MM.1S (cell line): ENCODE measurements at regions not wholly inside any gene's neighbourhood (a gene's known extent, or its start where the extent isn't known, plus 50 kb on each side); places are given as distances from the start of the nearest gene placed in this dataset.

Experiments
- DNase-seq: peaks from one replicate; pipeline ENCODE4 v3.0.0-alpha.2; 2015
- H2AFZ ChIP-seq: fragments of 300-600 bp; sonication (generic); 2 replicates; pipeline ENCODE4 v1.6.0; 2016; ENCODE audit warnings: antibody characterized with exemption, low read length
- H3F3A ChIP-seq: fragments of 300-600 bp; sonication (generic); 2 replicates; pipeline ENCODE4 v1.6.1; 2016; ENCODE audit warnings: mild to moderate bottlenecking, antibody characterized with exemption, low read length, moderate library complexity, mixed read lengths; ENCODE audit not compliant: insufficient read depth
- H3K27ac ChIP-seq: fragments of 300-600 bp; sonication (generic); 2 replicates; pipeline ENCODE4 v1.5.1; 2016; ENCODE audit warnings: mild to moderate bottlenecking, low read length
- H3K27me3 ChIP-seq: fragments of 300-600 bp; sonication (generic); replicated peaks from 2 replicates; pipeline ENCODE4 v1.6.0; 2016; ENCODE audit warnings: low read length; ENCODE audit not compliant: insufficient read depth
- H3K36me3 ChIP-seq: fragments of 300-600 bp; sonication (generic); replicated peaks from 2 replicates; pipeline ENCODE4 v1.6.1; 2016; ENCODE audit warnings: mild to moderate bottlenecking, low read length, mixed read lengths; ENCODE audit not compliant: insufficient read depth
- H3K4me1 ChIP-seq: fragments of 300-600 bp; sonication (generic); 2 replicates; pipeline ENCODE4 v1.6.1; 2016; ENCODE audit warnings: low read length, mixed read lengths
- H3K4me2 ChIP-seq: fragments of 300-600 bp; sonication (generic); 2 replicates; pipeline ENCODE4 v1.6.0; 2016; ENCODE audit warnings: low read depth, low read length
- H3K4me3 ChIP-seq: fragments of 300-600 bp; sonication (generic); 2 replicates; pipeline ENCODE4 v1.5.1; 2016; ENCODE audit warnings: low read length, mixed read lengths
- H3K79me2 ChIP-seq: fragments of 300-600 bp; sonication (generic); 2 replicates; pipeline ENCODE4 v1.6.1; 2016; ENCODE audit warnings: mixed run types, low read length, mixed read lengths
- H3K9ac ChIP-seq: fragments of 300-600 bp; sonication (generic); 2 replicates; pipeline ENCODE4 v1.6.1; 2016; ENCODE audit warnings: low read length, mixed read lengths
- H3K9me2 ChIP-seq: fragments of 300-600 bp; sonication (generic); replicated peaks from 2 replicates; pipeline ENCODE4 v1.6.1; 2016; ENCODE audit warnings: mild to moderate bottlenecking, low read length, mixed read lengths; ENCODE audit not compliant: insufficient read depth
- H3K9me3 ChIP-seq: fragments of 300-600 bp; sonication (generic); replicated peaks from 2 replicates; pipeline ENCODE4 v1.6.1; 2016; ENCODE audit warnings: mild to moderate bottlenecking, low read length, mixed read lengths; ENCODE audit not compliant: insufficient read depth
- H4K20me1 ChIP-seq: fragments of 300-600 bp; sonication (generic); 2 replicates; pipeline ENCODE4 v1.6.1; 2016; ENCODE audit warnings: mild to moderate bottlenecking, low read length, moderate library complexity, mixed read lengths; ENCODE audit not compliant: insufficient read depth
- EZH2 ChIP-seq: fragments of 300-600 bp; sonication (generic); optimal IDR thresholded peaks from 2 replicates; pipeline ENCODE3; 2017; ENCODE audit warnings: low read depth, mild to moderate bottlenecking, antibody characterized with exemption, low read length, mixed read lengths
- EZH2phosphoT487 ChIP-seq: fragments of 300-600 bp; sonication (generic); IDR thresholded peaks from 2 replicates; pipeline ENCODE4 v1.6.1; 2018; ENCODE audit warnings: antibody characterized with exemption, low read length
- TF ChIP-seq, protein P1 (sequence below): fragments of 300-600 bp; sonication (generic); IDR thresholded peaks from 2 replicates; pipeline ENCODE4 v1.5.1; 2016; ENCODE audit warnings: antibody characterized with exemption, low read length, mixed read lengths

- no peak overlapping the region for H3K9ac ChIP-seq
- H3K9me2 ChIP-seq: no peaks in the 10 kb centered on the region
- H4K20me1 ChIP-seq: no peaks in the 10 kb centered on the region
- H3K4me2 ChIP-seq: no peak overlapping the region
- no peak overlapping the region for H3K4me3 ChIP-seq
- H3K4me1 ChIP-seq: no peaks in the 10 kb centered on the region
- no peak for TF ChIP-seq EZH2
- TF ChIP-seq EZH2phosphoT487: no peak
- TF ChIP-seq, protein P1, sequence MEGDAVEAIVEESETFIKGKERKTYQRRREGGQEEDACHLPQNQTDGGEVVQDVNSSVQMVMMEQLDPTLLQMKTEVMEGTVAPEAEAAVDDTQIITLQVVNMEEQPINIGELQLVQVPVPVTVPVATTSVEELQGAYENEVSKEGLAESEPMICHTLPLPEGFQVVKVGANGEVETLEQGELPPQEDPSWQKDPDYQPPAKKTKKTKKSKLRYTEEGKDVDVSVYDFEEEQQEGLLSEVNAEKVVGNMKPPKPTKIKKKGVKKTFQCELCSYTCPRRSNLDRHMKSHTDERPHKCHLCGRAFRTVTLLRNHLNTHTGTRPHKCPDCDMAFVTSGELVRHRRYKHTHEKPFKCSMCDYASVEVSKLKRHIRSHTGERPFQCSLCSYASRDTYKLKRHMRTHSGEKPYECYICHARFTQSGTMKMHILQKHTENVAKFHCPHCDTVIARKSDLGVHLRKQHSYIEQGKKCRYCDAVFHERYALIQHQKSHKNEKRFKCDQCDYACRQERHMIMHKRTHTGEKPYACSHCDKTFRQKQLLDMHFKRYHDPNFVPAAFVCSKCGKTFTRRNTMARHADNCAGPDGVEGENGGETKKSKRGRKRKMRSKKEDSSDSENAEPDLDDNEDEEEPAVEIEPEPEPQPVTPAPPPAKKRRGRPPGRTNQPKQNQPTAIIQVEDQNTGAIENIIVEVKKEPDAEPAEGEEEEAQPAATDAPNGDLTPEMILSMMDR: no peak
- no peaks in the 10 kb centered on the region for H3K79me2 ChIP-seq
- DNase-seq: no peak
- no peaks in the 10 kb centered on the region for H3K36me3 ChIP-seq
- no peak overlapping the region for H3K27ac ChIP-seq
- H3K27me3 ChIP-seq: no peaks in the 10 kb centered on the region
- no peaks in the 10 kb centered on the region for H3K9me3 ChIP-seq
- no peaks in the 10 kb centered on the region for H3F3A ChIP-seq
- H2AFZ ChIP-seq: no peak overlapping the region
These were observed 661.0 kb upstream of the MIR17HG start for GRCh38 chr13:90686442-90686841.

- no peak for TF ChIP-seq EZH2
- TF ChIP-seq, protein P1: no peak
- no peak for TF ChIP-seq EZH2phosphoT487
- Histone ChIP-seq H3K4me3 (no peak overlapping the region), H2AFZ (no peak overlapping the region)
These were observed 658.4 kb upstream of the MIR17HG start for GRCh38 chr13:90689111-90689510.

DNA sequence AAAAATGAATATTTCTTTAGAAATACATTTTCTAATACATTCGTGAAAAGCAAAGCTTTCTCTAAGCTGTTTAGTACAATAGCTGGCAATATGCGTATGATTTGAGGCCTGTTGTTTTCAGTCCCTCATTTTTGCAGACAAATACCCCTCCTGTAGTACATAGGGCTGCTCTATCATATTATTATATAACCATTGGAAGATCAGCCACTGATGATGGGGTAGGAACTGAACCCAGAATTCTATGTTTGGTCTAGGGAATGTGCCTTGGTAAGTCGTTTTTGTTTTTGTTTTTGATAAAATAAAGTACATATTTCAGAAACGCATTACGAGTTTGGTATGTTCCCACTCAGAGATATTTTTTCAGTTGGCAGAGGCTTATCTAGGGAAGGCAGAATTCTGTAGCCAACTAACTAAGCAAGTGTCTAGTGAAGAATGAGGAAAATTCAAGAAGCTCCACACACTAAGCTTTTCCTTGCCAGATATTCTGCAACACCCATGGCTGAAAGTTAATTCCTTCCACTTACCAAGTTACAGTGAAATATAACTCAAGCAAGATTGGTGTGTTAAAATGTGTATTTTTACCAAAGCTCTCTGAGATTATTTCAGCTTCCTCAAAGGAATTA is 656.9 kb upstream of the MIR17HG start:
- Histone ChIP-seq H3K9ac (no peak overlapping the region), H3K4me3 (no peak overlapping the region), H3K4me2 (no peak overlapping the region), H3K79me2 (no peaks in the 10 kb centered on the region), H3K36me3 (no peaks in the 10 kb centered on the region), H3F3A (no peaks in the 10 kb centered on the region), H3K27ac (no peak overlapping the region), H3K4me1 (no peaks in the 10 kb centered on the region), H4K20me1 (no peaks in the 10 kb centered on the region), H3K27me3 (no peaks in the 10 kb centered on the region), H2AFZ (no peak overlapping the region), H3K9me3 (no peaks in the 10 kb centered on the region), H3K9me2 (no peaks in the 10 kb centered on the region)
- DNase-seq: no peak
- TF ChIP-seq EZH2 (no peak), EZH2phosphoT487 (no peak)
- TF ChIP-seq, protein P1: no peak

More at GRCh38 chr13:90689111-90689510, 658.4 kb upstream of the MIR17HG start:
- no peak for DNase-seq
- Histone ChIP-seq H3K4me1 (no peaks in the 10 kb centered on the region), H3K27me3 (no peaks in the 10 kb centered on the region), H3K9ac (no peak overlapping the region), H3K4me2 (no peak overlapping the region), H3F3A (no peaks in the 10 kb centered on the region), H3K9me3 (no peaks in the 10 kb centered on the region), H4K20me1 (no peaks in the 10 kb centered on the region), H3K79me2 (no peaks in the 10 kb centered on the region), H3K36me3 (no peaks in the 10 kb centered on the region), H3K9me2 (no peaks in the 10 kb centered on the region), H3K27ac (no peak overlapping the region)
